Activated T-helper 1 cell treated with anti-CD3 and anti-CD28 coated beads, Interleukin-12 subunit alpha, Interleukin-12 subunit beta, Interleukin-2, Interleukin-4 antibody, amounts not matched to agents 30 ng/mL and 10 ng/mL and 1 ng/mL, durations not matched to agents 14 hours and 24 hours and 36 hours (primary cell): ENCODE measurements at regions not wholly inside any gene's neighbourhood (a gene's known extent, or its start where the extent isn't known, plus 50 kb on each side); places are given as distances from the start of the nearest gene placed in this dataset.
"Not testable (repeated sequence)": the region's sequence is repeated elsewhere in the genome, so short reads cannot be mapped to it uniquely, and the experiment has no call there.

Source experiments
- DNase-seq: peaks from one replicate; pipeline ENCODE4 v3.0.0; 2021; ENCODE audit warnings: low spot score
- H3K27ac Mint-ChIP-seq: one replicate; pipeline ENCODE4 v1.8.0; 2021; ENCODE audit warnings: mild to moderate bottlenecking, mixed read lengths
- H3K27me3 Mint-ChIP-seq: one replicate; pipeline ENCODE4 v1.8.0; 2022; ENCODE audit warnings: mild to moderate bottlenecking, moderate library complexity, mixed read lengths; ENCODE audit not compliant: insufficient read depth
- H3K36me3 Mint-ChIP-seq: one replicate; pipeline ENCODE4 v1.8.0; 2021; ENCODE audit warnings: low read depth, mixed read lengths
- H3K4me1 Mint-ChIP-seq: one replicate; pipeline ENCODE4 v1.8.0; 2021; ENCODE audit warnings: low read depth, mixed read lengths
- H3K4me3 Mint-ChIP-seq: one replicate; pipeline ENCODE4 v1.8.0; 2021; ENCODE audit warnings: mild to moderate bottlenecking, moderate library complexity, mixed read lengths
- H3K9me3 Mint-ChIP-seq: one replicate; pipeline ENCODE4 v1.8.0; 2021; ENCODE audit warnings: mixed read lengths
- intact Hi-C: fragments of 100-400 bp; cut with micrococcal nuclease; formaldehyde crosslinking; loops from one replicate; pipeline ENCODE4 v1.15.1; 2024

GRCh38 chr6:67885081-67886033, 749.7 kb upstream of the ADGRB3 start:
- no peak overlapping the region for H3K4me3 Mint-ChIP-seq
- intact Hi-C loops: no loop called here
- no peaks in the 10 kb centered on the region for H3K4me1 Mint-ChIP-seq
- H3K36me3 Mint-ChIP-seq: no peaks in the 10 kb centered on the region
- no peak overlapping the region for H3K27ac Mint-ChIP-seq
- no peaks in the 10 kb centered on the region for H3K27me3 Mint-ChIP-seq
- DNase-seq: no peak
- peaks cover 19% of the 10 kb centered on the region for H3K9me3 Mint-ChIP-seq

GRCh38 chr6:67884442-67884841, 750.6 kb upstream of the ADGRB3 start:
- intact Hi-C loops: no loop called here
- H3K9me3 Mint-ChIP-seq: peaks cover 19% of the 10 kb centered on the region
- H3K4me1 Mint-ChIP-seq: no peaks in the 10 kb centered on the region
- no peak overlapping the region for H3K27ac Mint-ChIP-seq
- H3K36me3 Mint-ChIP-seq: no peaks in the 10 kb centered on the region
- H3K4me3 Mint-ChIP-seq: no peak overlapping the region
- no peaks in the 10 kb centered on the region for H3K27me3 Mint-ChIP-seq
- DNase-seq: no peak

GRCh38 chr6:67883500-67884366, 751.3 kb upstream of the ADGRB3 start:
- Mint-ChIP-seq H3K27ac (no peak overlapping the region), H3K27me3 (no peaks in the 10 kb centered on the region), H3K36me3 (no peaks in the 10 kb centered on the region), H3K4me1 (no peaks in the 10 kb centered on the region), H3K4me3 (no peak overlapping the region), H3K9me3 (peaks cover 15% of the 10 kb centered on the region)
- intact Hi-C loops: no loop called here
- no peak for DNase-seq

- no peaks in the 10 kb centered on the region for H3K36me3 Mint-ChIP-seq
- DNase-seq: no peak
- no peak overlapping the region for H3K4me3 Mint-ChIP-seq
- no peaks in the 10 kb centered on the region for H3K4me1 Mint-ChIP-seq
- intact Hi-C loops: no loop called here
- peaks cover 4% of the 10 kb centered on the region for H3K9me3 Mint-ChIP-seq
- H3K27me3 Mint-ChIP-seq: no peaks in the 10 kb centered on the region
- H3K27ac Mint-ChIP-seq: no peak overlapping the region
Measured at GRCh38 chr6:67882436-67883311, 752.4 kb upstream of the ADGRB3 start.

- no peaks in the 10 kb centered on the region for H3K9me3 Mint-ChIP-seq
- no peaks in the 10 kb centered on the region for H3K27me3 Mint-ChIP-seq
- H3K36me3 Mint-ChIP-seq: no peaks in the 10 kb centered on the region
- intact Hi-C loops: no loop called here
- DNase-seq: no peak
- H3K4me1 Mint-ChIP-seq: no peaks in the 10 kb centered on the region
- no peak overlapping the region for H3K27ac Mint-ChIP-seq
- no peak overlapping the region for H3K4me3 Mint-ChIP-seq
Measured at GRCh38 chr6:67881706-67882065, 753.4 kb upstream of the ADGRB3 start.

- no peak overlapping the region for H3K27ac Mint-ChIP-seq
- no peaks in the 10 kb centered on the region for H3K9me3 Mint-ChIP-seq
Measured at GRCh38 chr6:67880939-67881705, 754.0 kb upstream of the ADGRB3 start.

GRCh38 chr6:67880343-67880742, 754.7 kb upstream of the ADGRB3 start:
- H3K9me3 Mint-ChIP-seq, H3K36me3 Mint-ChIP-seq, DNase-seq, H3K27ac Mint-ChIP-seq, H3K4me3 Mint-ChIP-seq, H3K4me1 Mint-ChIP-seq, intact Hi-C loops, H3K27me3 Mint-ChIP-seq: not testable (repeated sequence)

More at GRCh38 chr6:67880939-67881705, 754.0 kb upstream of the ADGRB3 start:
- no peak for DNase-seq
- H3K4me1 Mint-ChIP-seq: no peaks in the 10 kb centered on the region
- no peak overlapping the region for H3K4me3 Mint-ChIP-seq
- no peaks in the 10 kb centered on the region for H3K27me3 Mint-ChIP-seq
- H3K36me3 Mint-ChIP-seq: no peaks in the 10 kb centered on the region
- intact Hi-C loops: no loop called here

GRCh38 chr6:67879928-67880327, 755.2 kb upstream of the ADGRB3 start:
- H3K9me3 Mint-ChIP-seq, H3K4me1 Mint-ChIP-seq, H3K27ac Mint-ChIP-seq, H3K4me3 Mint-ChIP-seq, DNase-seq, H3K36me3 Mint-ChIP-seq, H3K27me3 Mint-ChIP-seq, intact Hi-C loops: not testable (repeated sequence)

GRCh38 chr6:67879105-67879904, 755.8 kb upstream of the ADGRB3 start:
- H3K27me3 Mint-ChIP-seq, H3K9me3 Mint-ChIP-seq, H3K27ac Mint-ChIP-seq, DNase-seq, H3K4me1 Mint-ChIP-seq, intact Hi-C loops, H3K4me3 Mint-ChIP-seq, H3K36me3 Mint-ChIP-seq: not testable (repeated sequence)

GRCh38 chr6:67878216-67878615, 756.9 kb upstream of the ADGRB3 start:
- H3K4me1 Mint-ChIP-seq, DNase-seq, H3K27ac Mint-ChIP-seq, H3K27me3 Mint-ChIP-seq, H3K36me3 Mint-ChIP-seq, H3K9me3 Mint-ChIP-seq, intact Hi-C loops, H3K4me3 Mint-ChIP-seq: not testable (repeated sequence)

GRCh38 chr6:67877288-67877687, 757.8 kb upstream of the ADGRB3 start:
- no peaks in the 10 kb centered on the region for H3K36me3 Mint-ChIP-seq

More at GRCh38 chr6:67877288-67877687, 757.8 kb upstream of the ADGRB3 start:
- H3K4me1 Mint-ChIP-seq: no peaks in the 10 kb centered on the region
- no peaks in the 10 kb centered on the region for H3K27me3 Mint-ChIP-seq
- no peak overlapping the region for H3K4me3 Mint-ChIP-seq
- intact Hi-C loops: no loop called here
- H3K27ac Mint-ChIP-seq: no peak overlapping the region
- H3K9me3 Mint-ChIP-seq: peaks cover 11% of the 10 kb centered on the region
- DNase-seq: no peak
